ENCODE measurements at regions not wholly inside any gene's neighbourhood (a gene's known extent, or its start where the extent isn't known, plus 50 kb on each side); places are given as distances from the start of the nearest gene placed in this dataset.

- TF ChIP-seq TAF1 (IDR thresholded peaks at IDR 0.05; ENCODE audit: low read depth) (no peak), FOXM1 (IDR thresholded peaks at IDR 0.05; ENCODE audit: borderline replicate concordance, low read depth) (no peak), TCF12 (IDR thresholded peaks at IDR 0.05; ENCODE audit: low read depth) (no peak)
- TF ChIP-seq, protein P1, sequence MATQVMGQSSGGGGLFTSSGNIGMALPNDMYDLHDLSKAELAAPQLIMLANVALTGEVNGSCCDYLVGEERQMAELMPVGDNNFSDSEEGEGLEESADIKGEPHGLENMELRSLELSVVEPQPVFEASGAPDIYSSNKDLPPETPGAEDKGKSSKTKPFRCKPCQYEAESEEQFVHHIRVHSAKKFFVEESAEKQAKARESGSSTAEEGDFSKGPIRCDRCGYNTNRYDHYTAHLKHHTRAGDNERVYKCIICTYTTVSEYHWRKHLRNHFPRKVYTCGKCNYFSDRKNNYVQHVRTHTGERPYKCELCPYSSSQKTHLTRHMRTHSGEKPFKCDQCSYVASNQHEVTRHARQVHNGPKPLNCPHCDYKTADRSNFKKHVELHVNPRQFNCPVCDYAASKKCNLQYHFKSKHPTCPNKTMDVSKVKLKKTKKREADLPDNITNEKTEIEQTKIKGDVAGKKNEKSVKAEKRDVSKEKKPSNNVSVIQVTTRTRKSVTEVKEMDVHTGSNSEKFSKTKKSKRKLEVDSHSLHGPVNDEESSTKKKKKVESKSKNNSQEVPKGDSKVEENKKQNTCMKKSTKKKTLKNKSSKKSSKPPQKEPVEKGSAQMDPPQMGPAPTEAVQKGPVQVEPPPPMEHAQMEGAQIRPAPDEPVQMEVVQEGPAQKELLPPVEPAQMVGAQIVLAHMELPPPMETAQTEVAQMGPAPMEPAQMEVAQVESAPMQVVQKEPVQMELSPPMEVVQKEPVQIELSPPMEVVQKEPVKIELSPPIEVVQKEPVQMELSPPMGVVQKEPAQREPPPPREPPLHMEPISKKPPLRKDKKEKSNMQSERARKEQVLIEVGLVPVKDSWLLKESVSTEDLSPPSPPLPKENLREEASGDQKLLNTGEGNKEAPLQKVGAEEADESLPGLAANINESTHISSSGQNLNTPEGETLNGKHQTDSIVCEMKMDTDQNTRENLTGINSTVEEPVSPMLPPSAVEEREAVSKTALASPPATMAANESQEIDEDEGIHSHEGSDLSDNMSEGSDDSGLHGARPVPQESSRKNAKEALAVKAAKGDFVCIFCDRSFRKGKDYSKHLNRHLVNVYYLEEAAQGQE (IDR thresholded peaks at IDR 0.05; ENCODE audit: low read depth) = no peak
These were observed 108.7 kb downstream of the TLR5 start for GRCh38 chr1:223034270-223034798.
